ENCODE measurements at regions not wholly inside any gene's neighbourhood (a gene's known extent, or its start where the extent isn't known, plus 50 kb on each side); places are given as distances from the start of the nearest gene placed in this dataset.

GRCh38 chr2:22944143-22944542, 440.8 kb upstream of the KLHL29 start:
- TF ChIP-seq CTCF (conservative IDR thresholded peaks at IDR 0.05 in 1 of 2, IDR thresholded peaks at IDR 0.05 in 1 of 2; ENCODE audit: low read depth in 1 of 2, low read length in 2 of 2) (no peak), EZH2 (IDR thresholded peaks at IDR 0.05; ENCODE audit: low read length, missing control alignments) (no peak)
